Skeletal muscle satellite cell (primary cell): ENCODE measurements at regions not wholly inside any gene's neighbourhood (a gene's known extent, or its start where the extent isn't known, plus 50 kb on each side); places are given as distances from the start of the nearest gene placed in this dataset.

ENCODE experiments used
- H3K27me3 ChIP-seq: 2 replicates; pipeline ENCODE4 v1.7.0; 2013; ENCODE audit warnings: low read length; ENCODE audit not compliant: control insufficient read depth, insufficient read depth
- H3K36me3 ChIP-seq: 2 replicates; pipeline ENCODE4 v1.7.0; 2013; ENCODE audit warnings: mild to moderate bottlenecking, control low read depth, low read length; ENCODE audit not compliant: insufficient read depth
- H3K4me1 ChIP-seq: 2 replicates; pipeline ENCODE4 v1.7.0; 2013; ENCODE audit warnings: low read length; ENCODE audit not compliant: control insufficient read depth, insufficient read depth
- H3K4me2 ChIP-seq: 2 replicates; pipeline ENCODE4 v1.7.0; 2013; ENCODE audit warnings: mild to moderate bottlenecking, low read length
- H3K4me3 ChIP-seq: 2 replicates; pipeline ENCODE4 v1.7.0; 2013; ENCODE audit warnings: low read length
- H3K9ac ChIP-seq: 2 replicates; pipeline ENCODE4 v1.7.0; 2013; ENCODE audit warnings: mild to moderate bottlenecking, low read depth, low read length, moderate library complexity
- H3K9me3 ChIP-seq: replicated peaks from 2 replicates; pipeline ENCODE4 v1.7.0; 2013; ENCODE audit warnings: mild to moderate bottlenecking, control low read depth, low read length

DNA sequence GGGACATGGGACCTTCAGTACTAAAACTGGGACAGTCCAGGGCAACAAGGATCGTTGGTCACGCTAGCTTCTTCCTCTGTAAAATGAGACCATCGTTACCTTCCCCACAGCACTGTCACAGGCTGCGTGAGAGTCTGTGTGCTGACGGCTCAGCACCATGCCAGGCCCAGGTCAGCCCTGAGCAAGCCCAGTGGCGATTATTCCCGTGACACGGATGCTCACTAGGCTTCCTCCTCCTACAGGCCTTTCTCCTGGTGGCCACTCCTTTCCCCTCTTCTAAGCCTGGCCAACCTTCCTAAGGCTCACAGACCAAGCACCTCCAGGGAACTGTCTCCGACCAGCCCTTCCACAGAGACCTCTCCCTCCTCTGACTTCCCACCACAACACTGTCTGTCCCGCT lies 69.3 kb upstream of the RUNX3 start:
- Histone ChIP-seq H3K36me3 (no peaks in the 10 kb centered on the region), H3K27me3 (peaks cover 9% of the 10 kb centered on the region), H3K9me3 (no peaks in the 10 kb centered on the region), H3K4me3 (no peak overlapping the region), H3K4me1 (no peaks in the 10 kb centered on the region), H3K9ac (no peak overlapping the region), H3K4me2 (no peak overlapping the region)

DNA sequence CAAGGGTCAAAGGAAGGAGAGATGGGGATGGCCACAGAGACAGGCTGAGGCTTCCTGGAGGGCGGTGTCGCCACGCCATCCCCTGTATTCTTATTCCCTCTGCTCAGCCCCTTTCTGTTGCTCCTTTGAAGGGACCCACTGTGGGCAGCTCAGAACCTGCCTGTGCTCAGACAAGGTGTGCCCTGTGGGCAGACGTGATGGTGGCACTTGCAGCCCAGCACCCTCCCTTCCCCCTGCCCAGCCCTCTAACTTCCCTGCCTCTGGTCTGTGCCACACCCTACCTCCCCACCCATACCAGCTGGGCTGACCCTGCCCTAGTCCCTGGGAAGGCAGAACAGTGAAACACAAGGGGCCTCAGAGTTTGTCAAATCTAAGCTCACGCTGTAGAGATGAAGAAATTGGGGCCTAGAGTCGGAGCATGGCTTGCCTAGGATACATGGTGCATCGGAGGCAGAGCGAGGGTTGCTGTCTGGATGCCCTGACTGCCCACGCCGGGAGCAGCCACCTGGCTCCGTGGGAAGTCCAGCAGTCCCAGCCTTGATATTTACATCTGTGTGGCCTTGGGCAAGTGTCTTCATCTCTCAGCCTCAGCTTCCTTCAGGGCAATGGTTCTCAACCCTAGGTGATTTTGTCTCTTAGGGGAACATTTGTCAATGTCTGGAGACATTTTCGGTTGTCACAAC lies 68.6 kb upstream of the RUNX3 start:
- H3K36me3 ChIP-seq = no peaks in the 10 kb centered on the region
- H3K4me1 ChIP-seq = no peaks in the 10 kb centered on the region
- H3K9me3 ChIP-seq = no peaks in the 10 kb centered on the region
- H3K9ac ChIP-seq = no peak overlapping the region
- no peak overlapping the region for H3K4me2 ChIP-seq
- no peak overlapping the region for H3K4me3 ChIP-seq
- H3K27me3 ChIP-seq = peaks cover 13% of the 10 kb centered on the region

GRCh38 chr1:24996983-24997893 lies 67.2 kb upstream of the RUNX3 start:
- Histone ChIP-seq H3K4me2 (no peak overlapping the region), H3K9me3 (no peaks in the 10 kb centered on the region), H3K36me3 (no peaks in the 10 kb centered on the region), H3K4me1 (no peaks in the 10 kb centered on the region), H3K4me3 (no peak overlapping the region), H3K9ac (no peak overlapping the region), H3K27me3 (peaks cover 22% of the 10 kb centered on the region)

DNA sequence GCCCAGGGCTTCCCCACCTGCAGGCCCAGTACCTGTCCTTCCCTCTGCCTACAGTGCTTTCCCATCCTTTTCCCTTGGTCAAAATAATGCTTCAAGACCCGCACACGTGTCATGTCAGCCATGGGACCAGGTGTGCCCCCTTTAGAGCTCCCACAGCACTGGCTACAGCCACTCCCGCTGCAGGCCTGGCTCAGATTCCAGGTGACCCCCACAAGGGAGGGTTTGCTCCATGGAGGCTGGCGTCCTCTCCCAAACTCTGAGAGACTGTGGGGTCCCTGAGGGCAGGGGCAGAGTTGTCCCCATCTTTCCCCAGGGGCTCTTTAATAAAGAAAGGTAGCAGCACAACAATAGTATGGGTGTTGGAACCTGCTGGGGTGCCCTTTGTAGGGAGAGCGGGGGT lies 66.4 kb upstream of the RUNX3 start:
- H3K27me3 ChIP-seq = peaks cover 30% of the 10 kb centered on the region
- H3K9ac ChIP-seq = no peak overlapping the region
- no peak overlapping the region for H3K4me3 ChIP-seq
- no peaks in the 10 kb centered on the region for H3K36me3 ChIP-seq
- H3K4me2 ChIP-seq = no peak overlapping the region
- H3K4me1 ChIP-seq = no peaks in the 10 kb centered on the region
- no peaks in the 10 kb centered on the region for H3K9me3 ChIP-seq

DNA sequence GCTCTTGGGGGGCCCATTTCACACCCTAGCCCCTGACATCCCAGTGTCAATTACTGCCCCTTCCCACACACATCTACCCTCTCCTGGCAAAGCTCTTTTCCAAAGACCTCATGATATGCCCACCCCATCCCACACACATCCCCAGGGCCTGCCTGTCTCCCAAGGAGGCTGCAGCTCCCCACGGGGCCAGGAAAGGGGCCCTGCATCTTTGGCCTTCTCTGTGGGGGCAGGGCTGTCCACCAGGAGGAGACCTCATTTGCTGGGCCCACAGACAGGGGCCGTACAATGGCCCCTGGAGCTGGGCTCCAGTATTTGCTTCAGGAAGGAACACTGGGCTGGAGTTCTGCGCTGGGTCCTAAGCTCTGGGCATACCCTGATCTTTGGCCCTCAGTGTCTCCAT lies 65.6 kb upstream of the RUNX3 start:
- no peak overlapping the region for H3K9ac ChIP-seq
- H3K36me3 ChIP-seq = no peaks in the 10 kb centered on the region
- no peaks in the 10 kb centered on the region for H3K4me1 ChIP-seq
- no peak overlapping the region for H3K4me3 ChIP-seq
- H3K4me2 ChIP-seq = no peak overlapping the region
- no peaks in the 10 kb centered on the region for H3K9me3 ChIP-seq
- peaks cover 38% of the 10 kb centered on the region for H3K27me3 ChIP-seq

GRCh38 chr1:24995140-24995539 lies 65.1 kb upstream of the RUNX3 start:
- Histone ChIP-seq H3K27me3 (peaks cover 43% of the 10 kb centered on the region), H3K4me1 (no peaks in the 10 kb centered on the region), H3K4me3 (no peak overlapping the region), H3K36me3 (no peaks in the 10 kb centered on the region), H3K9ac (no peak overlapping the region), H3K9me3 (no peaks in the 10 kb centered on the region), H3K4me2 (no peak overlapping the region)

GRCh38 chr1:24993871-24994580 lies 64.0 kb upstream of the RUNX3 start:
- no peak overlapping the region for H3K9ac ChIP-seq
- no peak overlapping the region for H3K4me2 ChIP-seq
- H3K4me1 ChIP-seq = no peaks in the 10 kb centered on the region
- no peaks in the 10 kb centered on the region for H3K9me3 ChIP-seq
- H3K27me3 ChIP-seq = peaks cover 48% of the 10 kb centered on the region
- no peak overlapping the region for H3K4me3 ChIP-seq
- H3K36me3 ChIP-seq = no peaks in the 10 kb centered on the region

DNA sequence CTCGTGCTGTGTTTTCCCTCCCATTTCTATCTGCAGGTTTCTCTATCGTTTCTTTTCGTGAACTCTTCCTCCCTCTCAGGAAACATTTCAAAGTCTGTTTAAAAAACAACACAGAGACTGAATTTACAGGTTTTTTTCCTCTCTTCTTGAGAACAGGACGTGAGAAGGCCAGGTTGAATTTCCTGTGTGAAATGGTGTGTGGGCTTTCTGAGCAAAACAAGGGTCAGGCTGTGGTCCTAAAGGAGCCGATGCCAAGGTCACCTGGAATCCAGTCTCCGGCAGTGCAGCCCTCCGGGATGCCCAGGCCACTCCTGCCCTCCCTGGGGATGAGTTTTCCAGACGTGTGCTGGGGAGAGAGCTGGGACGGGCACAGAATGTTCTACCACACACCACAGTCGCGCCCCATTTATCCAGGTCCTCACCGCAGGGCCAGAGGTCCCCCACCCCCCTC lies 62.7 kb upstream of the RUNX3 start:
- H3K4me1 ChIP-seq = no peaks in the 10 kb centered on the region
- no peaks in the 10 kb centered on the region for H3K36me3 ChIP-seq
- H3K27me3 ChIP-seq = peaks cover 60% of the 10 kb centered on the region
- H3K4me3 ChIP-seq = no peak overlapping the region
- no peak overlapping the region for H3K9ac ChIP-seq
- H3K9me3 ChIP-seq = no peaks in the 10 kb centered on the region
- no peak overlapping the region for H3K4me2 ChIP-seq

GRCh38 chr1:24992124-24992760 lies 62.2 kb upstream of the RUNX3 start:
- Histone ChIP-seq H3K36me3 (no peaks in the 10 kb centered on the region), H3K4me1 (no peaks in the 10 kb centered on the region), H3K4me2 (no peak overlapping the region), H3K9ac (no peak overlapping the region), H3K27me3 (peaks cover 66% of the 10 kb centered on the region), H3K9me3 (no peaks in the 10 kb centered on the region), H3K4me3 (no peak overlapping the region)

- no peaks in the 10 kb centered on the region for H3K36me3 ChIP-seq
- no peak overlapping the region for H3K4me3 ChIP-seq
- H3K9me3 ChIP-seq = no peaks in the 10 kb centered on the region
- H3K4me1 ChIP-seq = no peaks in the 10 kb centered on the region
- peaks cover 68% of the 10 kb centered on the region for H3K27me3 ChIP-seq
- no peak overlapping the region for H3K4me2 ChIP-seq
- H3K9ac ChIP-seq = no peak overlapping the region
These were observed 61.6 kb upstream of the RUNX3 start for GRCh38 chr1:24991697-24992096.
